T-cell (primary cell): ENCODE measurements at regions not wholly inside any gene's neighbourhood (a gene's known extent, or its start where the extent isn't known, plus 50 kb on each side); places are given as distances from the start of the nearest gene placed in this dataset.

Source experiments
- ATAC-seq, 4 experiments: fragments of 200-7000 bp in 3 of 4; fragments of 150-1000 bp in 1 of 4; cut with Tn5 transposase; replicated peaks in 1 of 4; 1 replicate in 3 of 4; 2 replicates in 1 of 4; pipeline ENCODE4 v1.10.0; 2021; ENCODE audit warnings: moderate library complexity in 3 of 4, mild to moderate bottlenecking in 2 of 4, moderate number of reproducible peaks in 1 of 4
- CTCF ChIA-PET, 2 donors: fragments of 300-600 bp; sonication (Branson Sonifier 250); formaldehyde crosslinking; loops; one replicate each; lab custom pipeline; 2022; ENCODE audit warnings: antibody characterized with exemption in 2 of 2; lab: Charles Lee
- POLR2A ChIA-PET, 2 donors: fragments of 300-600 bp; sonication (Branson Sonifier 250); formaldehyde crosslinking; loops; one replicate each; lab custom pipeline; 2022; ENCODE audit warnings: antibody characterized with exemption in 2 of 2; lab: Charles Lee
- DNase-seq, 35 experiments: peaks; one replicate each; pipeline versions ENCODE4 v3.0.0 to v3.0.0-alpha.2; 2013 to 2023
- H3K27ac ChIP-seq: one replicate; pipeline ENCODE4 v1.5.1; 2013; ENCODE audit warnings: low read length
- H3K27me3 ChIP-seq, 2 experiments: replicated peaks in 1 of 2; 1 replicate in 1 of 2; 2 replicates in 1 of 2; pipeline versions ENCODE4 v1.6.1 to v1.7.0; 2013; ENCODE audit warnings: low read length in 1 of 2, mixed read lengths in 1 of 2; ENCODE audit not compliant: control insufficient read depth in 2 of 2, insufficient read depth in 2 of 2; ENCODE audit errors: extremely low read depth in 1 of 2
- H3K36me3 ChIP-seq, 2 donors: 1 replicate in 1 of 2; 2 replicates in 1 of 2; pipeline versions ENCODE4 v1.6.1 to v1.7.0; 2013; ENCODE audit warnings: low read length in 1 of 2; ENCODE audit not compliant: control insufficient read depth in 2 of 2, insufficient read depth in 1 of 2; ENCODE audit errors: extremely low read depth in 1 of 2
- H3K4me1 ChIP-seq, 2 experiments: 1 replicate in 1 of 2; 2 replicates in 1 of 2; pipeline versions ENCODE4 v1.6.1 to v1.7.0; 2013; ENCODE audit warnings: low read length in 2 of 2, mixed read lengths in 1 of 2; ENCODE audit not compliant: insufficient read depth in 2 of 2, control insufficient read depth in 1 of 2; ENCODE audit errors: extremely low read depth in 1 of 2
- H3K4me3 ChIP-seq, 2 donors: 1 replicate in 1 of 2; 2 replicates in 1 of 2; pipeline versions ENCODE4 v1.5.1 to v1.7.0; 2013; ENCODE audit warnings: mild to moderate bottlenecking in 2 of 2, low read length in 1 of 2, moderate library complexity in 1 of 2; ENCODE audit not compliant: control insufficient read depth in 1 of 2; ENCODE audit errors: extremely low read depth in 1 of 2
- H3K9me3 ChIP-seq: 2 replicates; pipeline ENCODE4 v1.7.0; 2013
- H3K27ac Mint-ChIP-seq, 2 donors: one replicate each; pipeline ENCODE4 v1.8.0; 2020 to 2021; ENCODE audit warnings: mild to moderate bottlenecking in 2 of 2, mixed read lengths in 2 of 2
- H3K27me3 Mint-ChIP-seq, 2 donors: one replicate each; pipeline ENCODE4 v1.8.0; 2021 to 2022; ENCODE audit warnings: mixed read lengths in 2 of 2
- H3K36me3 Mint-ChIP-seq: one replicate; pipeline ENCODE4 v1.8.0; 2021; ENCODE audit warnings: mixed read lengths
- H3K4me1 Mint-ChIP-seq, 3 donors: one replicate each; pipeline ENCODE4 v1.8.0; 2020 to 2022; ENCODE audit warnings: mixed read lengths in 3 of 3, mild to moderate bottlenecking in 1 of 3
- H3K4me3 Mint-ChIP-seq, 3 donors: one replicate each; pipeline ENCODE4 v1.8.0; 2020 to 2022; ENCODE audit warnings: mild to moderate bottlenecking in 3 of 3, mixed read lengths in 3 of 3, moderate library complexity in 3 of 3
- H3K9me3 Mint-ChIP-seq, 3 donors: one replicate each; pipeline ENCODE4 v1.8.0; 2020 to 2022; ENCODE audit warnings: mixed read lengths in 3 of 3
- WGBS: methylation state at CpG from one replicate; pipeline ENCODE4 v1.1.5; 2013; ENCODE audit warnings: missing lambda C conversion rate; ENCODE audit not compliant: insufficient coverage; 5-methylcytosine and 5-hydroxymethylcytosine counted together

DNA sequence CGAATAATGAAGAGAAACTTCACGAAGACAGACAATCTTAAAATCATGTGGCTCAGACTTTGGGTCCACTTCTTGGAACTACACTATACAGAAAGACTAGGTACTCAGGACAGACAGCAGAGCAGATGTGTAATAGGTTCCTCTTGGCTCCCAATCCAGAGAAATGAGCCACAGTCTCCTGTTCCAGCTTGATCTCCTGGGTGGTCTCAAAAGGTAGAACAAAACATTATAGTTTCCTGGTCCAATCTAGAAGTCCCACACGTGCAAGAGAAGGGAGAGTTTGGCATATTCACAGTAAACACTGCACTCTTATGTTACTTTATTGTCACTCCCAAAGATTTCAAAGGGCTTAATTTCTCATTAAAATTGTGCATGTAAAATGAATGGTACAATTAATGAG is 134.5 kb upstream of the FIBIN start:
- no peaks in the 10 kb centered on the region for H3K36me3 Mint-ChIP-seq
- no peaks in the 10 kb centered on the region for H3K4me1 Mint-ChIP-seq
- no peaks in the 10 kb centered on the region for H3K36me3 ChIP-seq
- POLR2A ChIA-PET, result no interaction called here
- H3K9me3 ChIP-seq, result no peaks in the 10 kb centered on the region
- no peak overlapping the region for H3K4me3 ChIP-seq
- no peak overlapping the region for H3K4me3 Mint-ChIP-seq
- H3K4me1 ChIP-seq, result no peaks in the 10 kb centered on the region
- WGBS, result no CpG with 5 or more reads among the region's 3 CpGs
- CTCF ChIA-PET, result interaction anchor here in 1 of 2 donors (0.5 kb wide), 1 partner anchor 1015 kb away, joined by 3 read pairs; no protein-coding TSS in a partner anchor
- H3K27me3 Mint-ChIP-seq, result no peaks in the 10 kb centered on the region
- no peak overlapping the region for H3K27ac ChIP-seq
- H3K27ac Mint-ChIP-seq, result no peak overlapping the region
- H3K27me3 ChIP-seq, result no peaks in the 10 kb centered on the region
- ATAC-seq (no peak), DNase-seq (no peak)
- peaks cover 0 to 8% (median 6%) of the 10 kb centered on the region in 3 donors for H3K9me3 Mint-ChIP-seq

DNA sequence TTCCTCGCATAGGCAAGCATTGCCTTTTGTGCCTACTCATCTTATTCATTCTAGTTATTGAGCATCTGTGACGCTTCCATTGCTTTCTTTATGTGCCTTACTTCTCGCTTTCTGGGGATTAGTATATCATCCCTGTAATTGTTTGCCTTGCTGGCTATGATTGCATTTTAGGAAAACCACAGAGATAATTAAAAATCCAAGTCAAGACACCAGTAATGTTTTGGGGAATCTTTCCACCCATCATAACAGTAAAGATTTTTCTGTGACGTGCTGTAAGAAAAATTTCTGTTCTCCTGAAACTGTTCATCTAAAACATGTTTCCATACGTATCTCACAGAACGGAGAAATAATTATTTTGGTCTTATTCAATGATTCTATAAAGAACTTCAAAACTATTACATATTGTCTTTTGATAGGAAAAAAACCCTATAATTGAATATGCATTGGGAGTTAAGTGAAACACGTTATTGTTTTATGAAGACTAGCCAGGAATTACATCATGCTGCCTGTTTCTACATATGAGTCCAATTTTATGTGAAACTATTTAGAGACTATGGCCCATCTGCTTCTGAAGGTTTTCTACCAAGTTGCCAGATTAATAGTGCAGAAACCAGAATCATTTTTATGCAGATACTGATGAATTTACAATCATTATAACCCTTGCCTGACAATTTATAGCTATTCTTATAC is 133.7 kb upstream of the FIBIN start:
- no peaks in the 10 kb centered on the region for H3K4me1 Mint-ChIP-seq
- CTCF ChIA-PET, result no interaction called here

DNA sequence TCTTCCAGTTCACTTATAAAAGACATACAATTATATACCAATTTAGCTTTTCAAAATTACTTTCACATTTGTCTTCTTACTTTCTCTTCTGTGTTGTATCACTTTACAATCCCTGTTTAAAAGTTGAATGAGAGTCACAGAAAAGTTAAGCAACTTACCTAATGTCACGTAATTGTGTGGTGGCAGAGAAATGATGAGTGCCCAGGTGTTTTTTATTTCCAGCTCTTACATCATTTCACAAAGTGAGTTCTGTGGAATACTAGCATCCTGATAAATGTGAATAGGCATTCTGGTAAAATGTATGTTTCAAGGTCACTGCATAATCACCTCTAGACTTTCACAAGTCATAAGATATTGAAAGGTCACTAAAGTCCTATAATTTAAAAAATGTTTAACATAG is 133.0 kb upstream of the FIBIN start:
- no peak overlapping the region for H3K27ac Mint-ChIP-seq
- ChIA-PET CTCF (no interaction called here), POLR2A (interaction anchor here in 1 of 2 donors (0.6 kb wide), 1 partner anchor 9 kb away, joined by 3 read pairs; no protein-coding TSS in a partner anchor)
- H3K36me3 Mint-ChIP-seq, result no peaks in the 10 kb centered on the region
- Histone ChIP-seq H3K27me3 (no peaks in the 10 kb centered on the region), H3K9me3 (no peaks in the 10 kb centered on the region), H3K36me3 (no peaks in the 10 kb centered on the region), H3K4me3 (no peak overlapping the region), H3K27ac (no peak overlapping the region), H3K4me1 (no peaks in the 10 kb centered on the region)
- no peak for ATAC-seq
- no peak for DNase-seq
- H3K4me3 Mint-ChIP-seq, result no peak overlapping the region
- H3K9me3 Mint-ChIP-seq, result peaks cover 4 to 11% (median 8%) of the 10 kb centered on the region in 3 donors
- WGBS, result no CpG with 5 or more reads among the region's 1 CpG
- H3K4me1 Mint-ChIP-seq, result no peaks in the 10 kb centered on the region
- no peaks in the 10 kb centered on the region for H3K27me3 Mint-ChIP-seq

More for the DNA sequence above, 133.7 kb upstream of the FIBIN start:
- no peaks in the 10 kb centered on the region for H3K9me3 ChIP-seq
- no peak for DNase-seq
- POLR2A ChIA-PET, result no interaction called here
- H3K27ac ChIP-seq, result no peak overlapping the region
- no peak overlapping the region for H3K4me3 ChIP-seq
- H3K27me3 ChIP-seq, result no peaks in the 10 kb centered on the region
- no peaks in the 10 kb centered on the region for H3K4me1 ChIP-seq
- no peaks in the 10 kb centered on the region for H3K36me3 ChIP-seq
- H3K4me3 Mint-ChIP-seq, result no peak overlapping the region
- ATAC-seq, result no peak
- H3K27me3 Mint-ChIP-seq, result no peaks in the 10 kb centered on the region
- WGBS, result no CpG with 5 or more reads among the region's 7 CpGs
- no peak overlapping the region for H3K27ac Mint-ChIP-seq
- no peaks in the 10 kb centered on the region for H3K36me3 Mint-ChIP-seq
- peaks cover 3 to 9% (median 6%) of the 10 kb centered on the region in 3 donors for H3K9me3 Mint-ChIP-seq

DNA sequence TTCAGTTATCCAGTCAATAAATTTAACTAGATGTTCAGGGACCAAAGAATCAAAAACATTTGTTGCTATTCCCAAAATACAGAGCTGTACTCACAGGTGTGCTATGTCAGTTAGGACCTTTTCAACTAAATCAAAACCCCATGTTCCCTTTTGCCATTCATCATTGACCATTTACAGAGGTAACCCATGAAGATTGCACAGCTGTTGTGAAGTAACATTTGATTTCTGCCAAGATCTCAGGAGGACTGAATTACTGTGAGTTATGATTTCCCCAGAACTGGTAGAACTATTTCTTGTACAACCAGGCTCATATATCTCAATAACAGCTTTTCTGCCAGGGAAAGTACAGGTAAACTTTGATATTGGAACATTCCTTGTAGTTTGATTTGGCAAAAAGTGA is 131.1 kb upstream of the FIBIN start:
- no peak for ATAC-seq
- CTCF ChIA-PET, result interaction anchor here in 1 of 2 donors (0.7 kb wide), 1 partner anchor 8 kb away, joined by 3 read pairs; no protein-coding TSS in a partner anchor
- POLR2A ChIA-PET, result no interaction called here

DNA sequence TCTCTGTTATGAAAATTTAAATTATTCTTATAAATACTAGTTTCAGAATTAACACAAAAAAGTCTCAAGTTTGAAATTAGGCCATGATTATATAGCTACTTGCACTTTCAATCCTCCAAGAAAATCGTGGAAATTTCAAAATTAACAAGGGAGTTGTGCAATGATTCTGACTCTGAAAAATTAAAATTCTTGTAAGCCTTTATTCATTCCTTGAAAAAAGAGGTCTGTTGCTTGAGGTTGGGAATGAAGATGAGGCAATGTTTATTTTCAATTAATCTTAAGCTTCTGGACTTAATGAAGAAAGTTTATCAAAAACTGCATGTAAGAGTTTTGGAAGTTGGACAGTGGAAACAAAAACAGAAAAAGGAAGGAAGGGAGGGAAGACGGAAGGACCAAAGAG is 128.2 kb upstream of the FIBIN start:
- Mint-ChIP-seq H3K9me3 (peaks cover 8 to 19% (median 15%) of the 10 kb centered on the region in 3 donors), H3K4me3 (no peak overlapping the region), H3K27me3 (no peaks in the 10 kb centered on the region), H3K27ac (no peak overlapping the region), H3K4me1 (no peaks in the 10 kb centered on the region), H3K36me3 (no peaks in the 10 kb centered on the region)
- no peak for DNase-seq
- POLR2A ChIA-PET, result no interaction called here
- Histone ChIP-seq H3K4me1 (no peaks in the 10 kb centered on the region), H3K27me3 (no peaks in the 10 kb centered on the region), H3K27ac (no peak overlapping the region), H3K4me3 (no peak overlapping the region), H3K9me3 (peaks cover 5% of the 10 kb centered on the region), H3K36me3 (no peaks in the 10 kb centered on the region)
- ATAC-seq, result no peak
- no CpG with 5 or more reads among the region's 2 CpGs for WGBS
- CTCF ChIA-PET, result interaction anchor here in 1 of 2 donors (0.7 kb wide), 1 partner anchor 49 kb away, joined by 3 read pairs; no protein-coding TSS in a partner anchor

More for the DNA sequence above, 131.1 kb upstream of the FIBIN start:
- Histone ChIP-seq H3K4me1 (no peaks in the 10 kb centered on the region), H3K36me3 (no peaks in the 10 kb centered on the region), H3K27ac (no peak overlapping the region), H3K27me3 (no peaks in the 10 kb centered on the region), H3K4me3 (no peak overlapping the region), H3K9me3 (peaks cover 5% of the 10 kb centered on the region)
- H3K4me1 Mint-ChIP-seq, result no peaks in the 10 kb centered on the region
- DNase-seq, result no peak
- peaks cover 8 to 11% (median 11%) of the 10 kb centered on the region in 3 donors for H3K9me3 Mint-ChIP-seq
- no peak overlapping the region for H3K27ac Mint-ChIP-seq
- no peaks in the 10 kb centered on the region for H3K27me3 Mint-ChIP-seq
- H3K36me3 Mint-ChIP-seq, result no peaks in the 10 kb centered on the region
- H3K4me3 Mint-ChIP-seq, result no peak overlapping the region

DNA sequence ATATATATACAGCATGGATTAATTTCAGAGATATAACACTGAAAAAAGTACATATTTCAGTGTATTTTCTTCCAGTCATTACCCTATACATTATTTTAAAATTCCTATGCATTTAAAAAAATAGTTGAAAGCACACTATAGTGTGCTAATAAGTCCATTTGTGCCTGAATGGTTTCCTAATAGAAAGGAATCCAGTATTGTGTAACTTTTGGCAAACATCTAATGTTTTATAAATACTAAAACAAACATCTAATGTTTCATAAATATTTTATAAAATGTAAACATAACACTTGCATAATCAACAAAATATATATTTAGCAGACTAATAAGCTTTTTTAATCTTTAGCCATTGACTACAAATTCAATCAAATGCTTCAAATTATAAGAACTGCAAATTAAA is 126.6 kb upstream of the FIBIN start:
- no peaks in the 10 kb centered on the region for H3K4me1 ChIP-seq
- no peaks in the 10 kb centered on the region for H3K36me3 ChIP-seq
- ChIA-PET POLR2A (no interaction called here), CTCF (no interaction called here)
- H3K27me3 ChIP-seq, result no peaks in the 10 kb centered on the region
- Mint-ChIP-seq H3K4me3 (no peak overlapping the region), H3K36me3 (no peaks in the 10 kb centered on the region), H3K9me3 (peaks cover 13 to 24% (median 20%) of the 10 kb centered on the region in 3 donors), H3K27me3 (no peaks in the 10 kb centered on the region), H3K27ac (no peak overlapping the region), H3K4me1 (no peaks in the 10 kb centered on the region)
- DNase-seq (no peak), ATAC-seq (no peak)
- H3K27ac ChIP-seq, result no peak overlapping the region
- peaks cover 5% of the 10 kb centered on the region for H3K9me3 ChIP-seq
- no peak overlapping the region for H3K4me3 ChIP-seq
